Fibroblast of villous mesenchyme (primary cell): ENCODE measurements at regions not wholly inside any gene's neighbourhood (a gene's known extent, or its start where the extent isn't known, plus 50 kb on each side); places are given as distances from the start of the nearest gene placed in this dataset.

Source experiments
- DNase-seq: peaks from one replicate; pipeline ENCODE4 v3.0.0-alpha.2; 2010; ENCODE audit warnings: low read depth
- H3K4me3 ChIP-seq: 2 replicates; pipeline ENCODE4 v1.5.1; 2011; ENCODE audit warnings: low read depth, mild to moderate bottlenecking, low read length
- TF ChIP-seq, protein P1 (sequence below): IDR thresholded peaks from 2 replicates; pipeline ENCODE4 v1.5.1; 2012; ENCODE audit warnings: low read depth, mild to moderate bottlenecking, low read length; ENCODE audit not compliant: insufficient read depth

DNA sequence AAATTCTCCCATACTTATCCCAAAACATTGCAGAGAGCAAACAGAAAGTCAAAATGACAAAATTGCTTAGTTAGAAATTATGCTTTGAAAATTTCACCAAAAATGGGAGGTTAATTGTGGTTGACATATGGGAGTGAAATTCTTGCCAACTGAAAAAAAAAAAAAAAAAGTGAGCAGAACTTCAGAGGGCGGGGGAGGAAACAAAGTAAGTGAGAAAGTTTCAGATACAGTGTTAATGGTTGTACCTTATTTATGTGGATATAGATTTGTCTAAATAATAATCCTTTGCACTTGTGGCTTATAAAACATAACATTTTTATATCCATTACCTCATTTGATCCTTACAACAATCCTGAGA lies 91.5 kb upstream of the RAP2B start:
- DNase-seq: no peak
- no peak overlapping the region for H3K4me3 ChIP-seq
- TF ChIP-seq, protein P1, sequence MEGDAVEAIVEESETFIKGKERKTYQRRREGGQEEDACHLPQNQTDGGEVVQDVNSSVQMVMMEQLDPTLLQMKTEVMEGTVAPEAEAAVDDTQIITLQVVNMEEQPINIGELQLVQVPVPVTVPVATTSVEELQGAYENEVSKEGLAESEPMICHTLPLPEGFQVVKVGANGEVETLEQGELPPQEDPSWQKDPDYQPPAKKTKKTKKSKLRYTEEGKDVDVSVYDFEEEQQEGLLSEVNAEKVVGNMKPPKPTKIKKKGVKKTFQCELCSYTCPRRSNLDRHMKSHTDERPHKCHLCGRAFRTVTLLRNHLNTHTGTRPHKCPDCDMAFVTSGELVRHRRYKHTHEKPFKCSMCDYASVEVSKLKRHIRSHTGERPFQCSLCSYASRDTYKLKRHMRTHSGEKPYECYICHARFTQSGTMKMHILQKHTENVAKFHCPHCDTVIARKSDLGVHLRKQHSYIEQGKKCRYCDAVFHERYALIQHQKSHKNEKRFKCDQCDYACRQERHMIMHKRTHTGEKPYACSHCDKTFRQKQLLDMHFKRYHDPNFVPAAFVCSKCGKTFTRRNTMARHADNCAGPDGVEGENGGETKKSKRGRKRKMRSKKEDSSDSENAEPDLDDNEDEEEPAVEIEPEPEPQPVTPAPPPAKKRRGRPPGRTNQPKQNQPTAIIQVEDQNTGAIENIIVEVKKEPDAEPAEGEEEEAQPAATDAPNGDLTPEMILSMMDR: no peak

DNA sequence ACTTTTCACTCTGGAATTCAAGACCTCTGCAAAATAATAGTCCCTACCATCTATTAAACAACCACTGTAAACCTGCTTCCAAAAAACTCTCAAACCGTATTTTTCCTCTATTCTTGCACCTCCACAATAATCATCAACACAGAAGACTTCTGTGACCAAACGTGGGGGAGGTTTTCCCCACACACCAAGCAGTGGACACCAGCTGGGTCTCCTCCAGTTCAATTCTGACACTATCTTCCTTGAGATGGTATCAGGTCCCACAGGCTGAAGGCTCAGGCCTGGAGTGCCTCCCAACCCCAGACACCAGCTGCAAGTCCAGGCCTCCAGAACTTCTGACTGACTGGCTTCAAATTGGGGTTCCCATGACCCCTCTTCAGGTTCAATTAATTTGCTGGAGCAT lies 89.6 kb upstream of the RAP2B start:
- H3K4me3 ChIP-seq: no peak overlapping the region
- no peak for DNase-seq
- TF ChIP-seq, protein P1: no peak

DNA sequence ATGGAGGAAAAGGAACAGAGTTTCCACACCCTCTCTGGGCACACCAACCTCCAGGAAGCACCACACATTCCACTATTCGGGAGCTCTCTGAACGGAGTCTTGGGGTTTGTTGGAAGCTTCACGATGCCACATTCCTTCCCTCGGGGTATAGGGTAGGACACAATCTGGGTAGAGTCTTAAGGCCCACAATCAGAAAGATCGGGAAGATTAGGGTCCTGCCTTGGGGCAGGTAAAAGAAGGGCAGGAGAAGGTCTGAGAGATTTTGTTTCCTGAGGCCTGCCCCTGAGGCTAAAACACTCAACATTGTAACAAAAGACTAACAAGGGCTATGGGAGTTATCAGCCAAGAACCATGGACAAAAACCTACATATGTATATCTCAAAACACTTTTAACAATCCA lies 89.2 kb upstream of the RAP2B start:
- no peak for DNase-seq
- TF ChIP-seq, protein P1: no peak
- no peak overlapping the region for H3K4me3 ChIP-seq

DNA sequence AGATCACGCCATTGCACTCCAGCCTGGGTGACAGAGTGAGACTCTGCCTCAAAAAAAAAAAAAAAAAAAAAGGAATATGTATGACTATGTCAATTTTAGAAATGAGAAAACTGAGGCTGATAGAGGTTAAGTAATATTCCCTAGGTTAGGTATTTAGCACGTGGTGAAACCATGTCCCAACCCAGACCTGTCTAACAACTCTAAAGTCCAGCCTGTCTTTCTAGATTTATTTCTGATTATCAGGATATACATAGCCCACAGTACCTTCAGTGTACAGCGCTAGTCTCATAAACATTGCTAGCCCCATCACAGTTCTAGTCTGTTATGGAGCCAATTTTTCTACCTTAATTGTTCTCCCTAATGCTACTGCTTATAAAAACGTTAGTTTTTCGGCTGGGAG lies 88.4 kb upstream of the RAP2B start:
- TF ChIP-seq, protein P1: no peak
- H3K4me3 ChIP-seq: no peak overlapping the region
- no peak for DNase-seq

DNA sequence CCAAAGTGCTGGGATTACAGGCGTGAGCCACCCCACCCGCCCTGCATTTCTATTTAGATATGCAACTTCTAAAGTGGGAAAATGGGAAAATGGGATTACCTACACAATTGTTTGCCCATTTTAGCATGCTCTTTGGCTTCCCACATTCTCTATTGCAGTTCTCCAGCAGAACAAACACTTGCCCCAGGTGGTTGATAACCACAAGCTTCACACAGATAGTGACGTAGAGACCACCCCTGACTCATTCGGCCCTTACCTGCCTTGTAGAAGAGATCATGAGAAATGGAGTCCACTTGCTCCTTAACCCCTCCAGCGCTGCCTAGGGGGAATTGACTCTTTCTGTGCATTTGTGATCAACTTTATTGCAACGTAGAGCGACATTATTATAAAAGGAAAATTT lies 83.2 kb upstream of the RAP2B start:
- H3K4me3 ChIP-seq: no peak overlapping the region
- no peak for DNase-seq
- TF ChIP-seq, protein P1: no peak

DNA sequence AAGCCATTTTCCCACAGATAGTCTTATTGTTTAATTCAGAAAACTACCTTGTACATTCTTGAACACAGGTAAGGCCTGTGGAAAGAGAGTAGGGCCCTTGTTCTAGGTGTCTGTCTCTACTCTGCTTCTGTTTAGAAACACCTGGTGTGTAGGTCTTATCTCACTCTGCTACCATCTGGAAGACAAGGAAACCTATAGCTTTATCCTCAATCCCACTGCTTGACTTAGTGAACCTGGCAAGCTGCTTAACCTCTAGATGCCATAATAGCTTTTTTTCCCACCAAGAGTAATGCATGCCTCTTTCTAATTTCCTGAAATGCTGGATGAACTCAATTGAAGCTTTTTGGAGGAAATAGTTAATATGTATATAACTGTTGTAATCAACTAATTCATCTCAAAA lies 82.6 kb upstream of the RAP2B start:
- TF ChIP-seq, protein P1: no peak
- H3K4me3 ChIP-seq: no peak overlapping the region
- DNase-seq: no peak

DNA sequence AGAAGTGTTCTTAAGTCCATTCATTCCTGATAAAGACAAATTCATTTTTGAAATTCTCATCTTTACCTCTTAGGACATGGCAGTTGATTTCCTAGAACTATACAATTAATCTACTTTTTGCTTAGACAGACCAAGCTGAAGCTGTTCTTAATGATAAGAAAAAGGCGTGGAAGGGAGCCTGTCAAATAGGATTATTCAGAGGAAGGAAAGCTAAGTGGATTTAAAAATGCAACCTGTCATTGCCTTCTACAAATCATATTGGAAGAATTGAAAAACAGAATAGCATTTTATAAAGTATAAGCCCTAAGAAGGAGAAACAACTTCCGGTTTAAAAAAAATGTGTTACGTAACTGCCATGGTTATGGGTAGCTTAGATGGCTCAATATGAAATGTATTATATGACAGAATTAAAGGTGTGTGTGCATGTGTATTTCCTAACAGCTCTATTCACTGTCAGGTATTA lies 81.2 kb upstream of the RAP2B start:
- no peak for DNase-seq

More for the DNA sequence above, 81.2 kb upstream of the RAP2B start:
- no peak overlapping the region for H3K4me3 ChIP-seq
- TF ChIP-seq, protein P1: no peak
